SU-DHL-6 (cell line): ENCODE measurements at regions not wholly inside any gene's neighbourhood (a gene's known extent, or its start where the extent isn't known, plus 50 kb on each side); places are given as distances from the start of the nearest gene placed in this dataset.

ENCODE experiments used
- H2AFZ ChIP-seq: fragments of 200-600 bp; sonication (generic); 2 replicates; pipeline ENCODE4 v1.6.1; 2014; ENCODE audit warnings: low read depth, mild to moderate bottlenecking, moderate library complexity, mixed read lengths, antibody characterized with exemption, low read length; ENCODE audit not compliant: severe bottlenecking
- H3F3A ChIP-seq: fragments of 200-600 bp; shearing (Covaris generic); 2 replicates; pipeline ENCODE4 v1.6.0; 2016; ENCODE audit warnings: antibody characterized with exemption, mild to moderate bottlenecking; ENCODE audit not compliant: insufficient read depth
- H3K27ac ChIP-seq: fragments of 200-600 bp; sonication (generic); 2 replicates; pipeline ENCODE4 v1.5.1; 2016; ENCODE audit warnings: low read depth, mild to moderate bottlenecking, low read length, moderate library complexity, mixed read lengths
- H3K27me3 ChIP-seq: fragments of 200-600 bp; sonication (generic), shearing (Covaris generic); 2 replicates; pipeline ENCODE4 v1.6.0; 2014; ENCODE audit warnings: mild to moderate bottlenecking, low read length
- H3K36me3 ChIP-seq: fragments of 200-600 bp; sonication (generic); 2 replicates; pipeline ENCODE4 v1.6.1; 2014; ENCODE audit warnings: mild to moderate bottlenecking, low read length, mixed read lengths
- H3K4me2 ChIP-seq: fragments of 300-600, 200-600 bp; shearing (Covaris generic), sonication (generic); 2 replicates; pipeline ENCODE4 v1.6.0; 2014; ENCODE audit warnings: low read length, low read depth, mild to moderate bottlenecking; ENCODE audit not compliant: poor library complexity, severe bottlenecking
- H3K4me3 ChIP-seq: fragments of 200-600 bp; sonication (generic); 2 replicates; pipeline ENCODE4 v1.5.1; 2014; ENCODE audit warnings: antibody characterized with exemption, low read length, mild to moderate bottlenecking, mixed read lengths; ENCODE audit not compliant: insufficient read depth, poor library complexity, severe bottlenecking
- H3K79me2 ChIP-seq: fragments of 200-600 bp; sonication (generic); 2 replicates; pipeline ENCODE4 v1.6.1; 2014; ENCODE audit warnings: mild to moderate bottlenecking, low read length, moderate library complexity; ENCODE audit not compliant: insufficient read depth
- H3K9ac ChIP-seq: fragments of 200-600 bp; sonication (generic); 2 replicates; pipeline ENCODE4 v1.7.0; 2014; ENCODE audit warnings: mild to moderate bottlenecking, low read length
- H3K9me2 ChIP-seq: fragments of 200-600 bp; sonication (generic); replicated peaks from 2 replicates; pipeline ENCODE4 v1.6.1; 2014; ENCODE audit warnings: low read length; ENCODE audit not compliant: insufficient read depth
- H3K9me3 ChIP-seq: fragments of 200-600 bp; sonication (generic); 2 replicates; pipeline ENCODE4 v1.6.1; 2014; ENCODE audit warnings: low read length, mixed read lengths; ENCODE audit not compliant: insufficient read depth
- H4K20me1 ChIP-seq: fragments of 200-600 bp; sonication (generic); 2 replicates; pipeline ENCODE4 v1.6.1; 2014; ENCODE audit warnings: low read depth, mild to moderate bottlenecking, antibody characterized with exemption, low read length, moderate library complexity, mixed read lengths
- EZH2phosphoT487 ChIP-seq: fragments of 200-600 bp; sonication (generic), shearing (Covaris generic); conservative IDR thresholded peaks from 2 replicates; pipeline ENCODE4 v1.6.1; 2018; ENCODE audit warnings: mild to moderate bottlenecking, antibody characterized with exemption, low read length, moderate library complexity, mixed read lengths
- TF ChIP-seq, protein P1 (sequence below): fragments of 200-600 bp; sonication (generic); IDR thresholded peaks from one replicate; pipeline ENCODE4 v1.5.1; 2017; ENCODE audit warnings: antibody characterized with exemption, mild to moderate bottlenecking, low read length, moderate library complexity; ENCODE audit not compliant: insufficient read depth, poor library complexity, severe bottlenecking

DNA sequence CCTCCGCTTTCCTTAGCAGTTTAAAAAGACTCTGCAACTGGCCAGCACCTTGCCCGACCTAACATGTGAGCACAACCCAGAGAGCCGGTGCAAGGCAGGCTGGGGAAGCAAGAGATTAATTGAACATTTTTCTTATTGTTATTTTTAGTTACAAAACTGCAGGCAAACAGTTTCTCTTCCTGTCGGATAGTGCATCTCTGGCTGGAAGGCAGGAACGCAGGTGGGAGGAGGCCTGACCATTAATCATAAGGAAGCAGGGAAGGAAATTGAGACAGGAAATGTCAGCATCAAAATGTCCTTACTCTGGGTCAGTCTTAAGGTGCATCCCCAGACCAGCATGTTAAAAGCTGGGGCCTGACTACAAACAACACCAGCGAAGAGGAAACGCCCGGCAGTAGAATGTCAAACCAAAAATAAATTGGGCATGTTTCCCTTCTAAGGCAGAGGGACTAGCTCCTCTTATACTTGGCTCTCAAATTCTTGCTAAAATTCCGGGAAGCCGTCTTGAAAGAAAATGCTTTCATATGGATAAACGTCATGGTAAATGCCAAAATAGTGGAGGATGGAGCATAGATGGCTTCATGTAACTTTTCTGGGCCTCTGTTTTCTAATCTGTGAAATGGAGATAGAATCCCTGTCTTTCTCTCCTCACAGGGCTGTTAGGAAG, 226.8 kb downstream of the RAP2A start:
- Histone ChIP-seq H3F3A (no peaks in the 10 kb centered on the region), H3K9me2 (no peaks in the 10 kb centered on the region), H3K9ac (no peak overlapping the region), H3K9me3 (no peaks in the 10 kb centered on the region), H3K27me3 (no peaks in the 10 kb centered on the region), H4K20me1 (no peaks in the 10 kb centered on the region), H3K4me3 (no peak overlapping the region), H2AFZ (no peak overlapping the region), H3K4me2 (no peak overlapping the region), H3K79me2 (no peaks in the 10 kb centered on the region), H3K36me3 (no peaks in the 10 kb centered on the region), H3K27ac (no peak overlapping the region)
- TF ChIP-seq EZH2phosphoT487 = no peak
- TF ChIP-seq, protein P1, sequence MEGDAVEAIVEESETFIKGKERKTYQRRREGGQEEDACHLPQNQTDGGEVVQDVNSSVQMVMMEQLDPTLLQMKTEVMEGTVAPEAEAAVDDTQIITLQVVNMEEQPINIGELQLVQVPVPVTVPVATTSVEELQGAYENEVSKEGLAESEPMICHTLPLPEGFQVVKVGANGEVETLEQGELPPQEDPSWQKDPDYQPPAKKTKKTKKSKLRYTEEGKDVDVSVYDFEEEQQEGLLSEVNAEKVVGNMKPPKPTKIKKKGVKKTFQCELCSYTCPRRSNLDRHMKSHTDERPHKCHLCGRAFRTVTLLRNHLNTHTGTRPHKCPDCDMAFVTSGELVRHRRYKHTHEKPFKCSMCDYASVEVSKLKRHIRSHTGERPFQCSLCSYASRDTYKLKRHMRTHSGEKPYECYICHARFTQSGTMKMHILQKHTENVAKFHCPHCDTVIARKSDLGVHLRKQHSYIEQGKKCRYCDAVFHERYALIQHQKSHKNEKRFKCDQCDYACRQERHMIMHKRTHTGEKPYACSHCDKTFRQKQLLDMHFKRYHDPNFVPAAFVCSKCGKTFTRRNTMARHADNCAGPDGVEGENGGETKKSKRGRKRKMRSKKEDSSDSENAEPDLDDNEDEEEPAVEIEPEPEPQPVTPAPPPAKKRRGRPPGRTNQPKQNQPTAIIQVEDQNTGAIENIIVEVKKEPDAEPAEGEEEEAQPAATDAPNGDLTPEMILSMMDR = no peak

- Histone ChIP-seq H3K4me3 (no peak overlapping the region), H3K9me3 (no peaks in the 10 kb centered on the region), H4K20me1 (no peaks in the 10 kb centered on the region), H2AFZ (no peak overlapping the region), H3F3A (no peaks in the 10 kb centered on the region), H3K4me2 (no peak overlapping the region), H3K27ac (no peak overlapping the region), H3K79me2 (no peaks in the 10 kb centered on the region), H3K36me3 (no peaks in the 10 kb centered on the region), H3K9ac (no peak overlapping the region), H3K27me3 (no peaks in the 10 kb centered on the region), H3K9me2 (no peaks in the 10 kb centered on the region)
- no peak for TF ChIP-seq EZH2phosphoT487
- TF ChIP-seq, protein P1 = no peak
Measured at GRCh38 chr13:97686594-97686993, 252.6 kb downstream of the RAP2A start.

DNA sequence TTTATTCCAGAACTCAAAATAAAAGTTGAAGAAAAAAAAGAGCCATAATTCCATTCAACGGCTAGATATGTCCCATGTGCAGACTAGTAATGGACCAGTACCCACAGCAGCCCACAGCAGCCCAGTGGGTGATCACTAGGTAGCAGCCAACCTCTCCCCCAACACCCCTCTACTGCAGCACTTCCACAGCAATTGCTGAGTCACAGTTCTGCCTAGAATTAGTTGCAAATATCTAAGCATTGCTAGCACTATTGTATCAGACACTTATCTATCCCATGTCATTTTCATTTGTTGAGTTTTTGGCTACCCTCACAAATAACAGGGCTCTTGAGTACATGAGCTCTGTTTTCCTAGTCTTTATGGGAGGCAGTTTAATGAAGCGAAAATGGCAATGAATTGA, 258.7 kb downstream of the RAP2A start:
- no peak overlapping the region for H3K4me3 ChIP-seq
- H3K9me3 ChIP-seq = no peaks in the 10 kb centered on the region
- TF ChIP-seq, protein P1 = no peak
- no peak for TF ChIP-seq EZH2phosphoT487
- H3F3A ChIP-seq = no peaks in the 10 kb centered on the region
- no peaks in the 10 kb centered on the region for H3K27me3 ChIP-seq
- H3K4me2 ChIP-seq = no peak overlapping the region
- no peaks in the 10 kb centered on the region for H3K36me3 ChIP-seq
- no peak overlapping the region for H3K27ac ChIP-seq
- no peaks in the 10 kb centered on the region for H3K9me2 ChIP-seq
- no peaks in the 10 kb centered on the region for H3K79me2 ChIP-seq
- no peaks in the 10 kb centered on the region for H4K20me1 ChIP-seq
- H2AFZ ChIP-seq = no peak overlapping the region
- no peak overlapping the region for H3K9ac ChIP-seq
